ENCODE measurements at regions not wholly inside any gene's neighbourhood (a gene's known extent, or its start where the extent isn't known, plus 50 kb on each side); places are given as distances from the start of the nearest gene placed in this dataset.

DNA sequence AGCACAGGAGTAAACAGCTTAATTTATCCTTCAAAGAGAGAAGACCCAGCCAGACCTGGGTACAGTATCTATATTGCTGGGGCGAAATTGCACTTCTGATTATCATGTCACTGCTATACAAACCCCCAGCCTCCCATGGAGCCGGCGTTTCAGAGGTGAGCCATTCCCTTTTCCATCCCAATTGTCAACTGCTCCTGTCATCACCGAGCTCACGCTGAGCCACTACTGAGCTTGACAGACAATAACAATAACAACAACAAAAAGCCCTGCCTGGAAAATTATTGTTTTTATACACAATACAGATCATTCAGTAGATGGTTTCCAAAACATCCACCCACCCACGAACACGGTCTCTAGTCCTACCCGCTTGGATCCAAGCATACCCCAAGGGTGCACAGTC, 129.0 kb upstream of the JARID2 start:
- no peaks in the 10 kb centered on the region for H3K4me1 ChIP-seq
- Mint-ChIP-seq H3K9me3 (ENCODE audit: unreplicated experiment) (no peaks in the 10 kb centered on the region), H3K4me1 (ENCODE audit: low read depth, unreplicated experiment) (no peaks in the 10 kb centered on the region), H3K4me3 (ENCODE audit: unreplicated experiment) (no peak overlapping the region), H3K36me3 (ENCODE audit: insufficient read depth, unreplicated experiment) (no peaks in the 10 kb centered on the region), H3K27ac (ENCODE audit: unreplicated experiment) (no peak overlapping the region), H3K27me3 (ENCODE audit: insufficient read depth, unreplicated experiment) (no peaks in the 10 kb centered on the region)
- intact Hi-C loops (cut with micrococcal nuclease; ENCODE audit: unreplicated experiment), result no loop called here
- BruUV-seq (replicated peaks), result no TSS peak
- no peaks in the 10 kb centered on the region for H3K9me3 ChIP-seq
- no peaks in the 10 kb centered on the region for H3K36me3 ChIP-seq (ENCODE audit: control insufficient read depth, insufficient read depth, low read length)
- H3K27me3 ChIP-seq (replicated peaks; ENCODE audit: control insufficient read depth, insufficient read depth, low read length), result no peaks in the 10 kb centered on the region
- no peak for DNase-seq
- ChIA-PET CTCF (no interaction called here), POLR2A (no interaction called here)
- TF ChIP-seq CTCF (IDR thresholded peaks at IDR 0.05; ENCODE audit: insufficient read depth in 1 of 2, low read depth in 1 of 2, low read length in 1 of 2, severe bottlenecking in 1 of 2, unreplicated experiment in 1 of 2), result no peak
- H3K4me3 ChIP-seq (ENCODE audit: low read depth, low read length), result no peak overlapping the region

DNA sequence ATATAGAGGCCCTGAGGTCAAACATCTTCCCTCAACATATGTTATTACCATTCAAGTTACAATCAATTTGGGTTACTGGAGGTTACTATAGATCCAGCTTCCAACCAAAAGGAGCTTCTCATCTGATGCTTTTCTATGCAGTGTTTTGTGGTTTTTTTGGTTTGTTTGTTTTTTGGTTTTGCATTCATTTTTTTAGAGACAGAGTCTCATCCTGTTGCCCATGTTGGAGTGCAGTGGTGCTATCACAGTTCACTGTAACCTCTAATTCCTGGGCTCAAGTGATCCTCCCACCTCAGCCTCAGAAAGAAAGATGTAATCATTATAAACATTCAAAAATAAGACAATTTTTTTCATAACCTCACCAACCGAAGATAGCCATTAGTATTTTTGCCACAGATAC, 124.4 kb upstream of the JARID2 start:
- Histone ChIP-seq H3K4me1 (no peaks in the 10 kb centered on the region), H3K27me3 (replicated peaks; ENCODE audit: control insufficient read depth, insufficient read depth, low read length) (no peaks in the 10 kb centered on the region), H3K4me3 (ENCODE audit: low read depth, low read length) (no peak overlapping the region), H3K36me3 (ENCODE audit: control insufficient read depth, insufficient read depth, low read length) (no peaks in the 10 kb centered on the region), H3K9me3 (no peaks in the 10 kb centered on the region)
- POLR2A ChIA-PET, result no interaction called here
- CTCF ChIA-PET, result no interaction called here
- no peak overlapping the region for H3K27ac Mint-ChIP-seq (ENCODE audit: unreplicated experiment)
- no TSS peak for BruUV-seq (replicated peaks)
- intact Hi-C loops (cut with micrococcal nuclease; ENCODE audit: unreplicated experiment), result no loop called here
- H3K27me3 Mint-ChIP-seq (ENCODE audit: insufficient read depth, unreplicated experiment), result no peaks in the 10 kb centered on the region
- H3K9me3 Mint-ChIP-seq (ENCODE audit: unreplicated experiment), result no peaks in the 10 kb centered on the region
- TF ChIP-seq CTCF (IDR thresholded peaks at IDR 0.05; ENCODE audit: insufficient read depth in 1 of 2, low read depth in 1 of 2, low read length in 1 of 2, severe bottlenecking in 1 of 2, unreplicated experiment in 1 of 2), result no peak
- no peaks in the 10 kb centered on the region for H3K4me1 Mint-ChIP-seq (ENCODE audit: low read depth, unreplicated experiment)
- H3K4me3 Mint-ChIP-seq (ENCODE audit: unreplicated experiment), result no peak overlapping the region
- no peak for DNase-seq
- no peaks in the 10 kb centered on the region for H3K36me3 Mint-ChIP-seq (ENCODE audit: insufficient read depth, unreplicated experiment)

DNA sequence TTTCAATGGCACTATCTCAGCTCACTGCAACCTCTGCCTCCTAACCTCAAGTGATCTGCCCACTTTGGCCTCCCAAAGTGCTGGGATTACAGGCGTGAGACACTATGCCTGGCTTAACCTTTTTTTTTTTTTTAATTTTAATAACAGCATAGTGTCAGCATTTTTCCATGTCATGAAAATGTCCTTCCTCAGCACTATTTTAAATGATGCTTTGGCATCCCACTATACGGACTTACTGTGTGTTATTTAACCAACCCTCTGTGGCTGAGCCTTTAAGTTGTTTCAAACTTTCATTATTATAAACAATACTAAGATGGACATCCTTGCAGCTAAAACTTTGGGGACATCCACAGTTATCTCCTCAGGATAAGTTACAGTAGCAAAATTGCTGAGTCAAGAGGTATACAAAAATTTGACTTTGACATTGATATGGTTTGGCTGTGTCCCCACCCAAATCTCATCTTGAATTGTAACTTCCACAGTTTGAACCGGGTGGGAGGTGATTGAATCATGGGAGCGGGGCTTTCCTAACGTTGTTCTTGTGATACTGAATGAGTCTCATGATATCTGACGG, 123.8 kb upstream of the JARID2 start:
- no peak overlapping the region for H3K27ac Mint-ChIP-seq (ENCODE audit: unreplicated experiment)
- no peaks in the 10 kb centered on the region for H3K4me1 Mint-ChIP-seq (ENCODE audit: low read depth, unreplicated experiment)
- BruUV-seq (replicated peaks), result no TSS peak
- intact Hi-C loops (cut with micrococcal nuclease; ENCODE audit: unreplicated experiment), result no loop called here
- H3K4me3 Mint-ChIP-seq (ENCODE audit: unreplicated experiment), result no peak overlapping the region
- H3K36me3 Mint-ChIP-seq (ENCODE audit: insufficient read depth, unreplicated experiment), result no peaks in the 10 kb centered on the region
- no peaks in the 10 kb centered on the region for H3K4me1 ChIP-seq
- no peak for DNase-seq
- no peaks in the 10 kb centered on the region for H3K27me3 Mint-ChIP-seq (ENCODE audit: insufficient read depth, unreplicated experiment)
- H3K36me3 ChIP-seq (ENCODE audit: control insufficient read depth, insufficient read depth, low read length), result no peaks in the 10 kb centered on the region
- H3K9me3 ChIP-seq, result no peaks in the 10 kb centered on the region
- POLR2A ChIA-PET, result no interaction called here
- no peaks in the 10 kb centered on the region for H3K9me3 Mint-ChIP-seq (ENCODE audit: unreplicated experiment)
- H3K27me3 ChIP-seq (replicated peaks; ENCODE audit: control insufficient read depth, insufficient read depth, low read length), result no peaks in the 10 kb centered on the region
- CTCF ChIA-PET, result no interaction called here
- H3K4me3 ChIP-seq (ENCODE audit: low read depth, low read length), result no peak overlapping the region
- TF ChIP-seq CTCF (IDR thresholded peaks at IDR 0.05; ENCODE audit: insufficient read depth in 1 of 2, low read depth in 1 of 2, low read length in 1 of 2, severe bottlenecking in 1 of 2, unreplicated experiment in 1 of 2), result no peak

Measured in Caco-2 (cell line).